SK-N-SH (cell line): ENCODE measurements at regions not wholly inside any gene's neighbourhood (a gene's known extent, or its start where the extent isn't known, plus 50 kb on each side); places are given as distances from the start of the nearest gene placed in this dataset.

ENCODE experiments used
- CTCF ChIA-PET: fragments of 300-600, 350-600 bp; formaldehyde crosslinking; extraction: SDS; loops from one replicate; lab custom pipeline; 2021; lab: Yijun Ruan, JAX
- POLR2A ChIA-PET: fragments of 350-600 bp; sonication (Branson Sonifier 250); formaldehyde crosslinking; extraction: SDS; loops from one replicate; lab custom pipeline; 2020; ENCODE audit warnings: antibody characterized with exemption, inconsistent platforms; lab: Yijun Ruan, JAX
- DNase-seq: peaks from one replicate; pipeline ENCODE4 v3.0.0; 2012
- H2AFZ ChIP-seq: fragments of 200-600 bp; sonication (generic); 2 replicates; pipeline ENCODE4 v1.8.1; 2016; ENCODE audit warnings: antibody characterized with exemption, mild to moderate bottlenecking, low read depth
- H3F3A ChIP-seq: fragments of 200-600 bp; sonication (generic); replicated peaks from 2 replicates; pipeline ENCODE3; 2016; ENCODE audit warnings: antibody characterized with exemption, mild to moderate bottlenecking; ENCODE audit not compliant: insufficient read depth
- H3K27ac ChIP-seq, 2 experiments: fragments of 200-500 bp in 1 of 2; fragments of 200-600 bp in 1 of 2; sonication (Bioruptor generic) in 1 of 2; sonication (generic), shearing (Covaris generic) in 1 of 2; 2 replicates each; pipeline versions ENCODE4 v1.5.1 to v1.6.1; 2014 to 2016; ENCODE audit warnings: low read depth in 2 of 2, inconsistent platforms in 1 of 2, low read length in 1 of 2, mild to moderate bottlenecking in 1 of 2, mixed read lengths in 1 of 2
- H3K27me3 ChIP-seq: fragments of 200-600 bp; sonication (generic), shearing (Covaris generic); 2 replicates; pipeline ENCODE4 v1.6.1; 2016; ENCODE audit warnings: mixed run types; ENCODE audit not compliant: insufficient read depth
- H3K36me3 ChIP-seq, 2 experiments: fragments of 200-500 bp in 1 of 2; fragments of 200-600 bp in 1 of 2; sonication (Bioruptor generic) in 1 of 2; sonication (generic) in 1 of 2; replicated peaks in 1 of 2; 2 replicates each; pipeline versions ENCODE3 to v1.5.1; 2014 to 2016; ENCODE audit warnings: low read length in 1 of 2, mild to moderate bottlenecking in 1 of 2; ENCODE audit not compliant: insufficient read depth in 2 of 2, control insufficient read depth in 1 of 2
- H3K4me1 ChIP-seq, 2 experiments: fragments of 200-500 bp in 1 of 2; fragments of 200-600 bp in 1 of 2; sonication (Bioruptor generic) in 1 of 2; sonication (generic), shearing (Covaris generic) in 1 of 2; 2 replicates each; pipeline versions ENCODE4 v1.5.1 to v1.6.1; 2014 to 2016; ENCODE audit warnings: low read depth in 1 of 2, low read length in 1 of 2, mixed run types in 1 of 2; ENCODE audit not compliant: insufficient read depth in 2 of 2, control insufficient read depth in 1 of 2
- H3K4me2 ChIP-seq: fragments of 200-600 bp; sonication (generic), shearing (Covaris generic); 2 replicates; pipeline ENCODE4 v1.6.1; 2017; ENCODE audit warnings: mixed run types
- H3K4me3 ChIP-seq, 2 experiments: fragments of 200-500 bp in 1 of 2; fragments of 200-600 bp in 1 of 2; sonication (Bioruptor generic) in 1 of 2; sonication (generic), shearing (Covaris generic) in 1 of 2; 2 replicates each; pipeline versions ENCODE4 v1.5.1 to v1.8.1; 2014 to 2016; ENCODE audit warnings: low read depth in 2 of 2, inconsistent platforms in 1 of 2, low read length in 1 of 2, mild to moderate bottlenecking in 1 of 2, mixed read lengths in 1 of 2, moderate library complexity in 1 of 2
- H3K79me2 ChIP-seq: fragments of 200-600 bp; sonication (generic); 2 replicates; pipeline ENCODE4 v1.8.1; 2017; ENCODE audit warnings: mild to moderate bottlenecking; ENCODE audit not compliant: insufficient read depth
- H3K9ac ChIP-seq: fragments of 200-600 bp; sonication (generic); 2 replicates; pipeline ENCODE4 v1.6.1; 2017; ENCODE audit warnings: mixed run types
- H3K9me2 ChIP-seq: fragments of 200-600 bp; sonication (generic); 2 replicates; pipeline ENCODE4 v1.6.1; 2017; ENCODE audit warnings: mixed run types
- H3K9me3 ChIP-seq: fragments of 200-600 bp; sonication (generic); 2 replicates; pipeline ENCODE4 v1.6.1; 2017; ENCODE audit warnings: mixed run types, mild to moderate bottlenecking, moderate library complexity
- H4K20me1 ChIP-seq: fragments of 200-600 bp; sonication (generic); 2 replicates; pipeline ENCODE4 v1.6.1; 2017; ENCODE audit warnings: mild to moderate bottlenecking, mixed run types; ENCODE audit not compliant: insufficient read depth
- CHD2 ChIP-seq: fragments of 150-350 bp; IDR thresholded peaks from 2 replicates; pipeline ENCODE4 v1.6.1; 2018; ENCODE audit warnings: low read length; ENCODE audit not compliant: partially characterized antibody
- FOSL2 ChIP-seq: IDR thresholded peaks from 2 replicates; pipeline ENCODE4 v1.4.0; 2012; ENCODE audit warnings: low read depth, mild to moderate bottlenecking, moderate library complexity, borderline replicate concordance
- FOXM1 ChIP-seq: IDR thresholded peaks from 2 replicates; pipeline ENCODE4 v1.4.0; 2012; ENCODE audit warnings: low read depth, mild to moderate bottlenecking
- MAX ChIP-seq: IDR thresholded peaks from 2 replicates; pipeline ENCODE4 v1.4.0; 2012; ENCODE audit warnings: low read depth
- NRF1 ChIP-seq: IDR thresholded peaks from 2 replicates; pipeline ENCODE4 v1.6.1; 2012; ENCODE audit warnings: low read depth, mild to moderate bottlenecking, low read length
- PBX3 ChIP-seq: IDR thresholded peaks from 2 replicates; pipeline ENCODE4; 2012
- RXRA ChIP-seq: IDR thresholded peaks from 2 replicates; pipeline ENCODE4 v1.4.0; 2012; ENCODE audit warnings: low read depth, mild to moderate bottlenecking, borderline replicate concordance
- SIN3A ChIP-seq: IDR thresholded peaks from 2 replicates; pipeline ENCODE4 v1.6.1; 2012; ENCODE audit warnings: low read depth, mild to moderate bottlenecking, low read length, moderate library complexity, borderline replicate concordance
- SMC3 ChIP-seq: IDR thresholded peaks from 2 replicates; pipeline ENCODE4 v1.6.1; 2012; ENCODE audit warnings: low read depth, low read length, improper control_type of control experiment
- TAF1 ChIP-seq: IDR thresholded peaks from 2 replicates; pipeline ENCODE4 v1.6.1; 2012; ENCODE audit warnings: low read depth, mild to moderate bottlenecking, low read length, moderate library complexity, borderline replicate concordance
- TEAD4 ChIP-seq: IDR thresholded peaks from 2 replicates; pipeline ENCODE4 v1.4.0; 2012; ENCODE audit warnings: mild to moderate bottlenecking, borderline replicate concordance; ENCODE audit not compliant: insufficient read depth
- ZBTB33 ChIP-seq: IDR thresholded peaks from 2 replicates; pipeline ENCODE4 v1.4.0; 2012; ENCODE audit warnings: low read depth, borderline replicate concordance
- WGBS: methylation state at CpG from one replicate; pipeline ENCODE4 v1.1.6; 2017; ENCODE audit warnings: low lambda C conversion rate; 5-methylcytosine and 5-hydroxymethylcytosine counted together

- TF ChIP-seq RXRA (no peak), TAF1 (no peak)
- TF ChIP-seq, all 33 proteins: peak for 3
Observed at GRCh38 chr7:69067397-69067796, 530.9 kb upstream of the AUTS2 start (continued).

GRCh38 chr7:69070476-69070875, 527.8 kb upstream of the AUTS2 start:
- H4K20me1 ChIP-seq, result no peaks in the 10 kb centered on the region
- 28% methylated on average over 3 of the region's 3 CpGs for WGBS
- H3K4me1 ChIP-seq, result no peaks in the 10 kb centered on the region
- no peaks in the 10 kb centered on the region for H3K9me3 ChIP-seq
- H3K79me2 ChIP-seq, result no peaks in the 10 kb centered on the region
- CTCF ChIA-PET, result interaction anchor here (1.9 kb wide), 1 partner anchor 9 kb away, joined by 4 read pairs; no protein-coding TSS in a partner anchor
- no peaks in the 10 kb centered on the region for H3F3A ChIP-seq
- no peak overlapping the region for H3K9ac ChIP-seq
- no peak overlapping the region for H3K4me3 ChIP-seq
- no peak overlapping the region for H3K4me2 ChIP-seq
- no peaks in the 10 kb centered on the region for H3K9me2 ChIP-seq
- POLR2A ChIA-PET, result no interaction called here
- TF ChIP-seq MAX, result no peak
- no peak for TF ChIP-seq FOXM1
- no peak for TF ChIP-seq NRF1
- TF ChIP-seq FOSL2, result no peak
- no peak for TF ChIP-seq SIN3A
- TF ChIP-seq SMC3, result no peak
- no peak for TF ChIP-seq CHD2
- TF ChIP-seq ZBTB33, result no peak
- no peak for TF ChIP-seq PBX3
- no peaks in the 10 kb centered on the region for H3K36me3 ChIP-seq
- no peaks in the 10 kb centered on the region for H3K27me3 ChIP-seq
- no peak overlapping the region for H2AFZ ChIP-seq
- DNase-seq, result no peak
- H3K27ac ChIP-seq, result no peak overlapping the region

GRCh38 chr7:69076566-69076965, 521.7 kb upstream of the AUTS2 start:
- H3K4me1 ChIP-seq, result no peaks in the 10 kb centered on the region
- H3K36me3 ChIP-seq, result no peaks in the 10 kb centered on the region
- no peak for TF ChIP-seq TEAD4
- H3K9me3 ChIP-seq, result no peaks in the 10 kb centered on the region
- H3K4me3 ChIP-seq, result no peak overlapping the region
- ChIA-PET POLR2A (no interaction called here), CTCF (no interaction called here)
- no peaks in the 10 kb centered on the region for H4K20me1 ChIP-seq
- no peaks in the 10 kb centered on the region for H3K27me3 ChIP-seq
- H3K27ac ChIP-seq, result no peak overlapping the region
- WGBS, result 42% methylated on average over 4 of the region's 4 CpGs
- H2AFZ ChIP-seq, result no peak overlapping the region
- no peaks in the 10 kb centered on the region for H3K9me2 ChIP-seq
- no peak for DNase-seq
- H3K79me2 ChIP-seq, result no peaks in the 10 kb centered on the region
- H3K9ac ChIP-seq, result no peak overlapping the region
- H3F3A ChIP-seq, result no peaks in the 10 kb centered on the region
- H3K4me2 ChIP-seq, result no peak overlapping the region
